GM10266 (cell line): ENCODE measurements at regions not wholly inside any gene's neighbourhood (a gene's known extent, or its start where the extent isn't known, plus 50 kb on each side); places are given as distances from the start of the nearest gene placed in this dataset.

Experiments
- DNase-seq: peaks from one replicate; pipeline ENCODE4 v3.0.0; 2012; ENCODE audit errors: extremely low spot score
- CTCF ChIP-seq: IDR thresholded peaks from 2 replicates; pipeline ENCODE4 v1.5.1; 2012; ENCODE audit warnings: mild to moderate bottlenecking, low read depth; ENCODE audit not compliant: control insufficient read depth, insufficient read depth; ENCODE audit errors: missing control alignments

GRCh38 chr1:191913260-191913977 is 244.8 kb upstream of the RGS18 start:
- no peak for TF ChIP-seq CTCF

GRCh38 chr1:191929383-191929782 is 228.9 kb upstream of the RGS18 start:
- DNase-seq = no peak
- TF ChIP-seq CTCF = no peak

More at GRCh38 chr1:191913260-191913977, 244.8 kb upstream of the RGS18 start:
- DNase-seq = no peak

- DNase-seq = no peak
- TF ChIP-seq CTCF = no peak
These were observed 214.6 kb upstream of the RGS18 start for GRCh38 chr1:191943684-191944083.

GRCh38 chr1:191953526-191953925 is 204.7 kb upstream of the RGS18 start:
- TF ChIP-seq CTCF = no peak

GRCh38 chr1:191959856-191960255 is 198.4 kb upstream of the RGS18 start:
- no peak for DNase-seq

More at GRCh38 chr1:191953526-191953925, 204.7 kb upstream of the RGS18 start:
- no peak for DNase-seq

GRCh38 chr1:191963286-191963685 is 195.0 kb upstream of the RGS18 start:
- DNase-seq = no peak
- TF ChIP-seq CTCF = no peak

More at GRCh38 chr1:191959856-191960255, 198.4 kb upstream of the RGS18 start:
- TF ChIP-seq CTCF = no peak

- no peak for TF ChIP-seq CTCF
- no peak for DNase-seq
These were observed 194.3 kb upstream of the RGS18 start for GRCh38 chr1:191963781-191964455.
